Mesothelial cell of epicardium (in vitro differentiated cells): ENCODE measurements at regions not wholly inside any gene's neighbourhood (a gene's known extent, or its start where the extent isn't known, plus 50 kb on each side); places are given as distances from the start of the nearest gene placed in this dataset.

Experiments used
- DNase-seq, 2 experiments: peaks; one replicate each; pipeline ENCODE4 v3.0.0; 2021; ENCODE audit warnings: low spot score in 2 of 2; ENCODE audit not compliant: unreplicated experiment in 2 of 2
- H3K27ac Mint-ChIP-seq: 2 replicates; pipeline ENCODE4 v1.8.0; 2021; ENCODE audit warnings: mixed read lengths
- H3K27me3 Mint-ChIP-seq: 2 replicates; pipeline ENCODE4 v1.8.0; 2021; ENCODE audit warnings: low read depth, mixed read lengths
- H3K36me3 Mint-ChIP-seq: 2 replicates; pipeline ENCODE4 v1.8.0; 2021; ENCODE audit warnings: mixed read lengths
- H3K4me1 Mint-ChIP-seq: 2 replicates; pipeline ENCODE4 v1.8.0; 2021; ENCODE audit warnings: mixed read lengths
- H3K4me3 Mint-ChIP-seq: 2 replicates; pipeline ENCODE4 v1.8.0; 2021; ENCODE audit warnings: mild to moderate bottlenecking, moderate library complexity, mixed read lengths
- H3K9me3 Mint-ChIP-seq: 2 replicates; pipeline ENCODE4 v1.8.0; 2021; ENCODE audit warnings: mixed read lengths
- CTCF ChIP-seq: fragments of 200-600 bp; sonication (generic); IDR thresholded peaks from one replicate; pipeline ENCODE4 v1.5.0; 2021; ENCODE audit warnings: antibody characterized with exemption; ENCODE audit not compliant: unreplicated experiment

DNA sequence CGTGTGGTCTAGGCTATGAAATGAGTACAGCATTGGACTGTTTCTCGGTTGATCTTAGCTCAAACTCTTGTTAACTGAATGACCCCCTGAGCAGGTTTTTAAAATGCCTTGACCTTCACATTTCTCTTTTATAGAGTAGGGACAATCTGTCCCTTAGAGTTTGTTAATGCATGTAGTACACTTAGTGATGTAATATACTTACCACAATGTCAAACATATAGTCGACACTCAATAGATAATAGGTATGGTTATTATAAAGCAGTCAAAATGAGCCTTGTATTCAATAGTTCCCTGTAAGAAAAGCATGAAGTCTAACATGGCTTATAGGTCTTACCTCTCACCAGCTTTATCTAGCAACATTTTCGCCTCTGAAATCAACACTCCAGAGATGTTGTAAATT lies 161.0 kb upstream of the RUNX1 start:
- no peaks in the 10 kb centered on the region for H3K27me3 Mint-ChIP-seq
- no peak for TF ChIP-seq CTCF
- H3K27ac Mint-ChIP-seq, result no peak overlapping the region
- peaks cover 24% of the 10 kb centered on the region for H3K4me1 Mint-ChIP-seq
- DNase-seq, result no peak
- no peak overlapping the region for H3K4me3 Mint-ChIP-seq
- no peaks in the 10 kb centered on the region for H3K36me3 Mint-ChIP-seq
- H3K9me3 Mint-ChIP-seq, result peaks cover 11% of the 10 kb centered on the region

GRCh38 chr21:35208810-35209517 lies 159.9 kb upstream of the RUNX1 start:
- peaks cover 11% of the 10 kb centered on the region for H3K9me3 Mint-ChIP-seq
- no peak for TF ChIP-seq CTCF
- no peaks in the 10 kb centered on the region for H3K27me3 Mint-ChIP-seq
- no peak overlapping the region for H3K4me3 Mint-ChIP-seq
- H3K4me1 Mint-ChIP-seq, result peaks cover 30% of the 10 kb centered on the region
- no peak for DNase-seq
- H3K36me3 Mint-ChIP-seq, result no peaks in the 10 kb centered on the region
- no peak overlapping the region for H3K27ac Mint-ChIP-seq

DNA sequence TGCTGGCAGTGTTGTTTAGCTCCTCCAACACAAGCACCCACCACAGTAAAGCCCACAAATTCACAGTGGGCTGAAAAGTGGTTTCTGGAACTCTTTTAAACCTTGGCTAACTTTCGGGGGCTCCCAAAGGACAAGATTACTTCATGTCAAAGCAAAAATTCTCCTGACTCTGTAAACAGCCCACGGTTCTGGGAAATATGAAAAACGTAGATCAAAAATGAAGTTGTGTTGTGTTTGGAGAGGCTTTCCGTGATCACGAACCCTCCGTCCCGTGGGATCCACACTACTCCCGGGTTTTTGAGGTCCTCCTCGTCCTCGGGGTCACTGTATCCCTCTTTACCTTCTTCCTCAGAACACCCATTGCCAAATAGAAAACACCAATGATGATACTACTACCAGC lies 159.0 kb upstream of the RUNX1 start:
- H3K27me3 Mint-ChIP-seq, result no peaks in the 10 kb centered on the region
- TF ChIP-seq CTCF, result no peak
- H3K4me1 Mint-ChIP-seq, result peaks cover 38% of the 10 kb centered on the region
- H3K9me3 Mint-ChIP-seq, result peaks cover 11% of the 10 kb centered on the region
- no peak overlapping the region for H3K27ac Mint-ChIP-seq
- DNase-seq, result no peak
- H3K4me3 Mint-ChIP-seq, result no peak overlapping the region
- no peaks in the 10 kb centered on the region for H3K36me3 Mint-ChIP-seq

DNA sequence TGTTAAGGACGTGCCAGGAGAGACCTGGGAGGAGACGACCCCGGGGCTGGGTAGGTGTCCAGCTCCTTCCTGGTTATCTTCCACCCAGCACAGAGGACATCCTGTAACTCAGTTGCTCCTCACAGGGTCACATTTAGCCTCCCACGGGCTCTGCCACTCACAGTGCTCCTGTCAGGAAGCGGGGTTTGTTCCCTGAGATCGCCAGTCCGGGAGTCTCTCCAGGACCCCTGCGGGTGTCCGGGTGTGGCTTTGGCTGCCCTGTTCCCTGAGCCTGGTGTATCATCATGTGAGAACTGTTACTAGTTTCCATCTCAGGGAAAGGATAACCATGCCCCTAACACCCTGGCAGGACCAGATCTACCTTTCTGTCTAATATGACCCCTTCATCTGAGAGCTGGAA lies 158.2 kb upstream of the RUNX1 start:
- Mint-ChIP-seq H3K9me3 (peaks cover 11% of the 10 kb centered on the region), H3K27me3 (no peaks in the 10 kb centered on the region), H3K27ac (no peak overlapping the region), H3K4me1 (peaks cover 43% of the 10 kb centered on the region), H3K4me3 (no peak overlapping the region), H3K36me3 (no peaks in the 10 kb centered on the region)
- no peak for TF ChIP-seq CTCF
- no peak for DNase-seq

- H3K4me1 Mint-ChIP-seq, result peaks cover 43% of the 10 kb centered on the region
- no peaks in the 10 kb centered on the region for H3K27me3 Mint-ChIP-seq
- no peaks in the 10 kb centered on the region for H3K36me3 Mint-ChIP-seq
- H3K27ac Mint-ChIP-seq, result peak overlapping the region; percentile 81
- peak overlapping the region; percentile 34 for H3K4me3 Mint-ChIP-seq
- DNase-seq, result no peak
- TF ChIP-seq CTCF, result no peak
- peaks cover 11% of the 10 kb centered on the region for H3K9me3 Mint-ChIP-seq
Observed at GRCh38 chr21:35206141-35207125, 157.3 kb upstream of the RUNX1 start.
